Neural cell (in vitro differentiated cells): ENCODE measurements at regions not wholly inside any gene's neighbourhood (a gene's known extent, or its start where the extent isn't known, plus 50 kb on each side); places are given as distances from the start of the nearest gene placed in this dataset.
"Not testable (repeated sequence)": the region's sequence is repeated elsewhere in the genome, so short reads cannot be mapped to it uniquely, and the experiment has no call there.

Source experiments
- H2AFZ ChIP-seq: fragments of 200-600, 300-800 bp; sonication (generic), shearing (Covaris generic); 2 replicates; pipeline ENCODE4 v1.6.0; 2014; ENCODE audit warnings: low read depth, mild to moderate bottlenecking, antibody characterized with exemption, low read length, moderate library complexity
- H3F3A ChIP-seq: fragments of 200-600 bp; shearing (Covaris generic); 2 replicates; pipeline ENCODE4 v1.6.1; 2016; ENCODE audit warnings: mild to moderate bottlenecking, moderate library complexity, mixed read lengths, antibody characterized with exemption, low read length; ENCODE audit not compliant: insufficient read depth, poor library complexity, severe bottlenecking
- H3K27ac ChIP-seq: fragments of 200-600, 300-800 bp; sonication (generic), shearing (Covaris generic); 2 replicates; pipeline ENCODE4 v1.5.1; 2014; ENCODE audit warnings: mild to moderate bottlenecking, low read length, moderate library complexity
- H3K27me3 ChIP-seq: fragments of 300-800, 200-600 bp; sonication (generic), shearing (Covaris generic); 2 replicates; pipeline ENCODE4 v1.6.0; 2014; ENCODE audit warnings: mild to moderate bottlenecking, low read depth, low read length, moderate library complexity; ENCODE audit not compliant: insufficient read depth
- H3K36me3 ChIP-seq: fragments of 300-800, 200-600 bp; sonication (generic), shearing (Covaris generic); 2 replicates; pipeline ENCODE4 v1.5.1; 2014; ENCODE audit warnings: mild to moderate bottlenecking, antibody characterized with exemption, low read length, moderate library complexity; ENCODE audit not compliant: insufficient read depth
- H3K4me2 ChIP-seq: fragments of 300-800, 200-600 bp; sonication (generic), shearing (Covaris generic); 2 replicates; pipeline ENCODE4 v1.6.0; 2014; ENCODE audit warnings: mild to moderate bottlenecking, low read length
- H3K4me3 ChIP-seq: fragments of 300-800, 200-600 bp; sonication (generic), shearing (Covaris generic); 2 replicates; pipeline ENCODE4 v1.5.1; 2014; ENCODE audit warnings: mild to moderate bottlenecking, low read length, moderate library complexity
- H3K79me2 ChIP-seq: fragments of 200-600 bp; shearing (Covaris generic); replicated peaks from 2 replicates; pipeline ENCODE4 v1.6.0; 2014; ENCODE audit warnings: mild to moderate bottlenecking, low read length, moderate library complexity; ENCODE audit not compliant: insufficient read depth
- H3K9ac ChIP-seq: fragments of 300-800, 200-600 bp; sonication (generic), shearing (Covaris generic); 2 replicates; pipeline ENCODE4 v1.6.1; 2016; ENCODE audit warnings: mild to moderate bottlenecking, low read length, mixed read lengths
- H3K9me2 ChIP-seq: fragments of 200-600 bp; shearing (Covaris generic); 2 replicates; pipeline ENCODE4 v1.6.1; 2016; ENCODE audit warnings: mild to moderate bottlenecking, low read length, mixed read lengths; ENCODE audit not compliant: insufficient read depth
- H3K9me3 ChIP-seq: fragments of 200-600, 300-800 bp; sonication (generic), shearing (Covaris generic); 2 replicates; pipeline ENCODE4 v1.6.1; 2016; ENCODE audit warnings: mild to moderate bottlenecking, mixed run types, low read length, moderate library complexity, mixed read lengths
- H4K20me1 ChIP-seq: fragments of 200-600 bp; shearing (Covaris generic); 2 replicates; pipeline ENCODE4 v1.6.1; 2016; ENCODE audit warnings: mild to moderate bottlenecking, mixed run types; ENCODE audit not compliant: insufficient read depth
- CTCF ChIP-seq: fragments of 450-650 bp; IDR thresholded peaks from 2 replicates; pipeline ENCODE4 v1.5.1; 2014; ENCODE audit warnings: antibody characterized with exemption, mild to moderate bottlenecking, moderate library complexity; ENCODE audit not compliant: poor library complexity, severe bottlenecking
- EP300 ChIP-seq: fragments of 450-650 bp; conservative IDR thresholded peaks from 2 replicates; pipeline ENCODE4 v1.6.1; 2014; ENCODE audit warnings: antibody characterized with exemption, mild to moderate bottlenecking, moderate library complexity; ENCODE audit not compliant: poor library complexity, severe bottlenecking
- EZH2 ChIP-seq: fragments of 200-600, 300-800 bp; shearing (Covaris generic), sonication (generic); IDR thresholded peaks from 2 replicates; pipeline ENCODE4 v1.6.1; 2014; ENCODE audit warnings: antibody characterized with exemption, low read length, borderline replicate concordance, mild to moderate bottlenecking; ENCODE audit not compliant: insufficient read depth, poor library complexity, severe bottlenecking
- MXI1 ChIP-seq: fragments of 450-650 bp; conservative IDR thresholded peaks from 2 replicates; pipeline ENCODE4 v1.6.1; 2014; ENCODE audit warnings: antibody characterized with exemption, mild to moderate bottlenecking; ENCODE audit not compliant: poor library complexity, severe bottlenecking
- POLR2AphosphoS5 ChIP-seq: IDR thresholded peaks from 2 replicates; pipeline ENCODE4 v1.6.1; 2012
- RAD21 ChIP-seq: fragments of 450-650 bp; conservative IDR thresholded peaks from 2 replicates; pipeline ENCODE4 v1.6.1; 2014; ENCODE audit warnings: antibody characterized with exemption, mild to moderate bottlenecking, moderate library complexity
- REST ChIP-seq: IDR thresholded peaks from 2 replicates; pipeline ENCODE4 v1.6.1; 2012; ENCODE audit warnings: borderline replicate concordance
- SMC3 ChIP-seq: fragments of 450-650 bp; conservative IDR thresholded peaks from 2 replicates; pipeline ENCODE4 v1.6.1; 2014; ENCODE audit warnings: antibody characterized with exemption, mild to moderate bottlenecking, moderate library complexity; ENCODE audit not compliant: poor library complexity
- TAF1 ChIP-seq: IDR thresholded peaks from 2 replicates; pipeline ENCODE4 v1.6.1; 2012; ENCODE audit warnings: low read depth

- Histone ChIP-seq H3F3A (no peaks in the 10 kb centered on the region), H3K9ac (no peak overlapping the region), H3K79me2 (no peaks in the 10 kb centered on the region), H4K20me1 (no peaks in the 10 kb centered on the region), H3K27me3 (no peaks in the 10 kb centered on the region), H3K9me3 (no peaks in the 10 kb centered on the region), H3K4me3 (no peak overlapping the region), H2AFZ (no peak overlapping the region), H3K27ac (no peak overlapping the region), H3K36me3 (no peaks in the 10 kb centered on the region), H3K9me2 (no peaks in the 10 kb centered on the region), H3K4me2 (no peak overlapping the region)
- TF ChIP-seq MXI1 = no peak
- no peak for TF ChIP-seq CTCF
- TF ChIP-seq RAD21 = no peak
- no peak for TF ChIP-seq POLR2AphosphoS5
- TF ChIP-seq TAF1 = no peak
- no peak for TF ChIP-seq EZH2
- TF ChIP-seq EP300 = no peak
- TF ChIP-seq REST = no peak
- no peak for TF ChIP-seq SMC3
These were observed 94.8 kb upstream of the CDK13 start for GRCh38 chr7:39855325-39855674.

GRCh38 chr7:39863675-39864322 is 86.3 kb upstream of the CDK13 start:
- not testable (repeated sequence) for H3F3A ChIP-seq, H3K27me3 ChIP-seq, H3K9ac ChIP-seq, H3K79me2 ChIP-seq, H3K4me3 ChIP-seq, H4K20me1 ChIP-seq, H3K4me2 ChIP-seq, H3K36me3 ChIP-seq, H3K9me2 ChIP-seq, H3K9me3 ChIP-seq, H2AFZ ChIP-seq, H3K27ac ChIP-seq

GRCh38 chr7:39869888-39870522 is 80.1 kb upstream of the CDK13 start:
- not testable (repeated sequence) for H3K27ac ChIP-seq, H4K20me1 ChIP-seq, H3K9me2 ChIP-seq, H2AFZ ChIP-seq, H3F3A ChIP-seq, H3K79me2 ChIP-seq, H3K36me3 ChIP-seq, H3K27me3 ChIP-seq, H3K4me2 ChIP-seq, H3K4me3 ChIP-seq, H3K9me3 ChIP-seq, H3K9ac ChIP-seq

- not testable (repeated sequence) for H3K27ac ChIP-seq, H3K9ac ChIP-seq, H3K36me3 ChIP-seq, H2AFZ ChIP-seq, H3K9me2 ChIP-seq, H3K27me3 ChIP-seq, H3K4me3 ChIP-seq, H3K79me2 ChIP-seq, H3K9me3 ChIP-seq, H4K20me1 ChIP-seq, H3F3A ChIP-seq, H3K4me2 ChIP-seq
These were observed 78.4 kb upstream of the CDK13 start for GRCh38 chr7:39871610-39872009.
